GM12892 (cell line): ENCODE measurements at regions not wholly inside any gene's neighbourhood (a gene's known extent, or its start where the extent isn't known, plus 50 kb on each side); places are given as distances from the start of the nearest gene placed in this dataset.

ENCODE experiments used
- POLR2A ChIP-seq: IDR thresholded peaks from 2 replicates; pipeline ENCODE4 v1.6.1; 2011; ENCODE audit warnings: low read depth, low read length, control low read depth
- POLR2AphosphoS5 ChIP-seq: IDR thresholded peaks from 2 replicates; pipeline ENCODE4 v1.6.1; 2011; ENCODE audit warnings: low read depth, low read length, control low read depth

GRCh38 chr3:28867836-28868235, 413.0 kb upstream of the RBMS3 start:
- TF ChIP-seq POLR2AphosphoS5 (no peak), POLR2A (no peak)
